Stimulated activated CD4-positive, alpha-beta T cell treated with anti-CD3 and anti-CD28 coated beads, Interleukin-4, amount 100 ng/mL, for 4 hours (primary cell): ENCODE measurements at regions not wholly inside any gene's neighbourhood (a gene's known extent, or its start where the extent isn't known, plus 50 kb on each side); places are given as distances from the start of the nearest gene placed in this dataset.
"Not testable (repeated sequence)": the region's sequence is repeated elsewhere in the genome, so short reads cannot be mapped to it uniquely, and the experiment has no call there.

Source experiments
- DNase-seq, 2 experiments: peaks; one replicate each; pipeline ENCODE4 v3.0.0-alpha.2; 2020

- DNase-seq, result no peak
Observed at GRCh38 chr15:98280284-98280975, 319.9 kb downstream of the ARRDC4 start.

- no peak for DNase-seq
Observed at GRCh38 chr15:98281130-98281529, 320.6 kb downstream of the ARRDC4 start.

GRCh38 chr15:98282656-98283332 is 322.3 kb downstream of the ARRDC4 start:
- DNase-seq, result no peak

GRCh38 chr15:98286200-98286599 is 325.7 kb downstream of the ARRDC4 start:
- no peak for DNase-seq

GRCh38 chr15:98286831-98287230 is 326.3 kb downstream of the ARRDC4 start:
- no peak for DNase-seq

GRCh38 chr15:98288091-98288590 is 327.6 kb downstream of the ARRDC4 start:
- no peak for DNase-seq

- DNase-seq, result no peak
Observed at GRCh38 chr15:98289747-98290146, 329.2 kb downstream of the ARRDC4 start.

- peak in 1 of 2 experiments; percentile 21 for DNase-seq
Observed at GRCh38 chr15:98292442-98293240, 332.1 kb downstream of the ARRDC4 start.

GRCh38 chr15:98294126-98294525 is 333.6 kb downstream of the ARRDC4 start:
- no peak for DNase-seq

GRCh38 chr15:98295101-98295759 is 334.7 kb downstream of the ARRDC4 start:
- DNase-seq, result not testable (repeated sequence)

- DNase-seq, result no peak
Observed at GRCh38 chr15:98296653-98297052, 336.1 kb downstream of the ARRDC4 start.

- no peak for DNase-seq
Observed at GRCh38 chr15:98304371-98304770, 343.9 kb downstream of the ARRDC4 start.

- DNase-seq, result no peak
Observed at GRCh38 chr15:98308117-98308516, 340.2 kb upstream of the IGF1R start.

- DNase-seq, result peak; percentile 53 to 64
Observed at GRCh38 chr15:98311566-98312188, 336.7 kb upstream of the IGF1R start.

- no peak for DNase-seq
Observed at GRCh38 chr15:98312913-98313312, 335.4 kb upstream of the IGF1R start.

GRCh38 chr15:98315971-98316370 is 332.4 kb upstream of the IGF1R start:
- no peak for DNase-seq

GRCh38 chr15:98321896-98322295 is 326.4 kb upstream of the IGF1R start:
- DNase-seq, result no peak

GRCh38 chr15:98322581-98322980 is 325.8 kb upstream of the IGF1R start:
- no peak for DNase-seq

- no peak for DNase-seq
Observed at GRCh38 chr15:98324341-98324970, 323.9 kb upstream of the IGF1R start.

- DNase-seq, result no peak
Observed at GRCh38 chr15:98326804-98327203, 321.5 kb upstream of the IGF1R start.

GRCh38 chr15:98330258-98330657 is 318.1 kb upstream of the IGF1R start:
- no peak for DNase-seq
